Natural killer cell (primary cell): ENCODE measurements at regions not wholly inside any gene's neighbourhood (a gene's known extent, or its start where the extent isn't known, plus 50 kb on each side); places are given as distances from the start of the nearest gene placed in this dataset.

ENCODE experiments used
- ATAC-seq, 3 donors: fragments of 150-1000 bp in 2 of 3; fragments of 200-7000 bp in 1 of 3; cut with Tn5 transposase; 1 replicate in 1 of 3; 2 replicates in 2 of 3; pipeline ENCODE4 v1.10.0; 2021; ENCODE audit warnings: mild to moderate bottlenecking in 2 of 3, moderate library complexity in 2 of 3
- DNase-seq, 2 donors: peaks; one replicate each; pipeline versions ENCODE4 v3.0.0 to v3.0.0-alpha.2; 2013 to 2021; ENCODE audit warnings: mixed read lengths in 1 of 2
- H3K27ac ChIP-seq: one replicate; pipeline ENCODE4 v1.5.1; 2013; ENCODE audit warnings: mild to moderate bottlenecking, low read length
- H3K27me3 ChIP-seq: one replicate; pipeline ENCODE4 v1.6.1; 2013; ENCODE audit warnings: low read length; ENCODE audit not compliant: control insufficient read depth, insufficient read depth
- H3K36me3 ChIP-seq: one replicate; pipeline ENCODE4 v1.6.1; 2013; ENCODE audit warnings: low read length; ENCODE audit not compliant: control insufficient read depth, insufficient read depth
- H3K4me1 ChIP-seq: one replicate; pipeline ENCODE4 v1.6.1; 2013; ENCODE audit warnings: low read length; ENCODE audit not compliant: control insufficient read depth, insufficient read depth
- H3K4me3 ChIP-seq: one replicate; pipeline ENCODE4 v1.5.1; 2013; ENCODE audit warnings: low read length
- H3K9me3 ChIP-seq: one replicate; pipeline ENCODE4 v1.6.1; 2013; ENCODE audit warnings: low read length; ENCODE audit not compliant: control insufficient read depth, insufficient read depth
- H3K27ac Mint-ChIP-seq, 2 donors: one replicate each; pipeline ENCODE4 v1.8.0; 2022; ENCODE audit warnings: mild to moderate bottlenecking in 2 of 2, mixed read lengths in 2 of 2, moderate library complexity in 1 of 2
- H3K27me3 Mint-ChIP-seq, 2 donors: one replicate each; pipeline ENCODE4 v1.8.0; 2022; ENCODE audit warnings: low read depth in 2 of 2, mixed read lengths in 2 of 2
- H3K36me3 Mint-ChIP-seq: one replicate; pipeline ENCODE4 v1.8.0; 2022; ENCODE audit warnings: mixed read lengths
- H3K4me1 Mint-ChIP-seq, 2 donors: one replicate each; pipeline ENCODE4 v1.8.0; 2022; ENCODE audit warnings: mixed read lengths in 2 of 2
- H3K4me3 Mint-ChIP-seq: one replicate; pipeline ENCODE4 v1.8.0; 2022; ENCODE audit warnings: mild to moderate bottlenecking, moderate library complexity, mixed read lengths
- H3K9me3 Mint-ChIP-seq, 2 donors: one replicate each; pipeline ENCODE4 v1.8.0; 2022; ENCODE audit warnings: mixed read lengths in 2 of 2
- WGBS: methylation state at CpG from one replicate; pipeline ENCODE4 v1.1.7; 2013; ENCODE audit warnings: missing lambda C conversion rate; ENCODE audit not compliant: insufficient coverage; 5-methylcytosine and 5-hydroxymethylcytosine counted together
- intact Hi-C: fragments of 100-400 bp; cut with micrococcal nuclease; formaldehyde crosslinking; loops from one replicate; pipeline ENCODE4 v1.14.2; 2022
- TF ChIP-seq, protein P1 (sequence below): fragments of 200-600 bp; IDR thresholded peaks from one replicate; pipeline ENCODE4 v1.8.0; 2022; ENCODE audit warnings: antibody characterized with exemption

DNA sequence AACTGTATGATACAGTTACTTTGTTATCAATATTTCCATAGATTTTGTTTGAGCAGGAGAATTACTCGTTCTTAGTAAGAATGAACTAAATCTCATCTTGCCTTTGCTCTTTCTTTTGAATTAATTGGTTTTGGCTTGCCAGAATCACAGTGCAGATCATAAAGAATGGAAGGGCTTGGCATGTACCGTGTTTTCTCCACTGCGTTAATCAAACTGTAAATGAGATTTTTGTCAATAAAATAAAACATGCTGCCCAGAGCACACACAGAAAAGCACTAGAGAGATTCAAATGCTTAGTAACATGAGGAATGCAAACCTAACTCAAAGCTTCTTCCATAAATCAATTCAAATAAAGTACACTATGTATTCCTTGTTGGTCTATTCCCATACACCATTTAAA, 229.6 kb upstream of the CDH2 start:
- Mint-ChIP-seq H3K4me3 (no peak overlapping the region), H3K27ac (no peak overlapping the region), H3K9me3 (peaks cover 8% of the 10 kb centered on the region in 2 donors), H3K27me3 (no peaks in the 10 kb centered on the region), H3K4me1 (no peaks in the 10 kb centered on the region), H3K36me3 (no peaks in the 10 kb centered on the region)
- Histone ChIP-seq H3K4me3 (no peak overlapping the region), H3K27me3 (no peaks in the 10 kb centered on the region), H3K27ac (no peak overlapping the region), H3K9me3 (no peaks in the 10 kb centered on the region), H3K4me1 (no peaks in the 10 kb centered on the region), H3K36me3 (no peaks in the 10 kb centered on the region)
- DNase-seq = no peak
- 59% methylated on average over 3 of the region's 3 CpGs for WGBS
- ATAC-seq = no peak
- intact Hi-C loops = no loop called here
- TF ChIP-seq, protein P1, sequence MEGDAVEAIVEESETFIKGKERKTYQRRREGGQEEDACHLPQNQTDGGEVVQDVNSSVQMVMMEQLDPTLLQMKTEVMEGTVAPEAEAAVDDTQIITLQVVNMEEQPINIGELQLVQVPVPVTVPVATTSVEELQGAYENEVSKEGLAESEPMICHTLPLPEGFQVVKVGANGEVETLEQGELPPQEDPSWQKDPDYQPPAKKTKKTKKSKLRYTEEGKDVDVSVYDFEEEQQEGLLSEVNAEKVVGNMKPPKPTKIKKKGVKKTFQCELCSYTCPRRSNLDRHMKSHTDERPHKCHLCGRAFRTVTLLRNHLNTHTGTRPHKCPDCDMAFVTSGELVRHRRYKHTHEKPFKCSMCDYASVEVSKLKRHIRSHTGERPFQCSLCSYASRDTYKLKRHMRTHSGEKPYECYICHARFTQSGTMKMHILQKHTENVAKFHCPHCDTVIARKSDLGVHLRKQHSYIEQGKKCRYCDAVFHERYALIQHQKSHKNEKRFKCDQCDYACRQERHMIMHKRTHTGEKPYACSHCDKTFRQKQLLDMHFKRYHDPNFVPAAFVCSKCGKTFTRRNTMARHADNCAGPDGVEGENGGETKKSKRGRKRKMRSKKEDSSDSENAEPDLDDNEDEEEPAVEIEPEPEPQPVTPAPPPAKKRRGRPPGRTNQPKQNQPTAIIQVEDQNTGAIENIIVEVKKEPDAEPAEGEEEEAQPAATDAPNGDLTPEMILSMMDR = no peak

DNA sequence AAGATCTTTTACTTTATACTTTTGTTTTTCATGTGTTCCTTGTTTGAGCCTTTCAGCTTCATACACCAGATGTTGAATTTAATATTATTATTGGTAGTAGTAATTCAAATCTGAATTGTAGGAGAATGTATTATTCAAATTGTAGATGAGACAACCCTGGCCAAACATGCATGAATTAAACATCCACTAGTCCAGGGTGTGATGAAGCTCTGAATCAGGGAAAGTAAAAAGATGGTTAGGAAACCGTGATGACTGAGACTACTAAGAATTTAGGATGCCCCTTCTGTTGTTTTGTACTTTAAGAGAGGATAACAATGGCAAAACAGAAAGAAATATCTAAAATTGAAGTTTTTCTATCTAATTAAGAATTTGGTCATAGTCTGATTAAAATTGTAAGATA, 227.8 kb upstream of the CDH2 start:
- H3K27me3 ChIP-seq = no peaks in the 10 kb centered on the region
- intact Hi-C loops = no loop called here
- H3K9me3 ChIP-seq = no peaks in the 10 kb centered on the region
- H3K36me3 ChIP-seq = no peaks in the 10 kb centered on the region
- no peak overlapping the region for H3K27ac ChIP-seq
- TF ChIP-seq, protein P1 = no peak
- no peak overlapping the region for H3K4me3 ChIP-seq
- peaks cover 6 to 8% of the 10 kb centered on the region in 2 donors for H3K9me3 Mint-ChIP-seq
- ATAC-seq (no peak), DNase-seq (no peak)
- H3K4me1 Mint-ChIP-seq = no peaks in the 10 kb centered on the region
- H3K27ac Mint-ChIP-seq = no peak overlapping the region
- no peaks in the 10 kb centered on the region for H3K36me3 Mint-ChIP-seq
- no peaks in the 10 kb centered on the region for H3K27me3 Mint-ChIP-seq
- 79% methylated on average over 1 of the region's 1 CpG for WGBS
- H3K4me3 Mint-ChIP-seq = no peak overlapping the region
- H3K4me1 ChIP-seq = no peaks in the 10 kb centered on the region

DNA sequence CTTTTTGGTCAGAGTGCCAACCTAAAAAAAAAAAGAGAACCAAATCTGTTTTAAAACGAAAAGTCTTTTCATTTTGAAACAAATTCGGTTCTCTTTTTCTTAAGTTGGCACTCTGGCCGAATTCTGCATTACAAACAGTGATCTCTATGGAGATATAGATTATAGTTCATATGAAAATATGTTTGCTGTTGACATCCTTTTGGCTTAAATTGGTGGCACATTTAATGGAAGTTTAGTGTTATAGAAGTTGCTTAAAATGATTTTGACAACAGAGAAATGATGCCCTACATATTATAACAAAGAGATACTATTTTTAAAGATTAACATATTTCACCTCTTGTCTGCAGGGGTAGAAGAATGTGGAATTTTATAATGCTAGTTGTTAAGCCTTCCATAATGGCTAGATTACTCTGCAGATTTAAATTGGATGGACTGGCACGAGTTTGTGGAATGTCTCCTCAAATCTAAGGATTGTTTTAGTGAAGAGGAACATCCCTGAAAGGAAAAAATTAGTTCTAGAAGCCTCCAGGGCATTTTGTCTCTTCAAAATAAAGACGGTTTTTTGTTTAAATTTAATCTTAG, 222.9 kb upstream of the CDH2 start:
- no peak overlapping the region for H3K4me3 ChIP-seq
- H3K36me3 ChIP-seq = no peaks in the 10 kb centered on the region
- Mint-ChIP-seq H3K27ac (no peak overlapping the region), H3K4me3 (no peak overlapping the region), H3K9me3 (peaks cover 6 to 11% of the 10 kb centered on the region in 2 donors), H3K27me3 (no peaks in the 10 kb centered on the region), H3K4me1 (no peaks in the 10 kb centered on the region), H3K36me3 (no peaks in the 10 kb centered on the region)
- intact Hi-C loops = no loop called here
- H3K4me1 ChIP-seq = no peaks in the 10 kb centered on the region
- no peaks in the 10 kb centered on the region for H3K27me3 ChIP-seq
- H3K9me3 ChIP-seq = no peaks in the 10 kb centered on the region
- WGBS = 65% methylated on average over 4 of the region's 5 CpGs
- ATAC-seq = no peak
- no peak for DNase-seq
- no peak overlapping the region for H3K27ac ChIP-seq
- TF ChIP-seq, protein P1 = no peak

DNA sequence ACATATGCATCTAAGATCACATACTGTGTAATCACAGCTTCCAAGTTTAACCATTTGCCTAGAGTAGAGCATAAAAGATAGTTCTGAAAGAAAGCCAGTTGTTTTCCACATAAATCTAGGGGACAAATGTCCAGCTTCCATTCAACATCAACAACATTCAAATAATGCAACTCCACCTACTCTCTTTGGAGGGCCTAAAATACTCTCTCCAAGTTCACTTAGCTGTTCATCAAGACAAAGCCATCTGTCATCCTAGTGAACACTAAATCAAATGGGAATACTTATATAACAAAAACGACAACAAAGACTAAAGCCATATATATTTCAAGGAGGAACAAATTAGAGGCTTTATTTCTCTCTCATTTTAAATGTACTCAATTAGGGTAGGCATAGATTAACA, 221.5 kb upstream of the CDH2 start:
- no peaks in the 10 kb centered on the region for H3K9me3 ChIP-seq
- no peak overlapping the region for H3K27ac ChIP-seq
- H3K4me1 ChIP-seq = no peaks in the 10 kb centered on the region
- no CpG with 5 or more reads among the region's 1 CpG for WGBS
- H3K27me3 ChIP-seq = no peaks in the 10 kb centered on the region
- Mint-ChIP-seq H3K27ac (no peak overlapping the region), H3K4me3 (no peak overlapping the region), H3K4me1 (no peaks in the 10 kb centered on the region), H3K27me3 (no peaks in the 10 kb centered on the region), H3K9me3 (peaks cover 12 to 14% of the 10 kb centered on the region in 2 donors), H3K36me3 (no peaks in the 10 kb centered on the region)
- no peak overlapping the region for H3K4me3 ChIP-seq
- DNase-seq = no peak
- intact Hi-C loops = no loop called here
- ATAC-seq = no peak
- no peaks in the 10 kb centered on the region for H3K36me3 ChIP-seq
- TF ChIP-seq, protein P1 = no peak
